GM18519 (cell line): ENCODE measurements at regions not wholly inside any gene's neighbourhood (a gene's known extent, or its start where the extent isn't known, plus 50 kb on each side); places are given as distances from the start of the nearest gene placed in this dataset.
"Not testable (repeated sequence)": the region's sequence is repeated elsewhere in the genome, so short reads cannot be mapped to it uniquely, and the experiment has no call there.

Source experiments
- ATAC-seq: cut with Tn5 transposase; IDR thresholded peaks from one replicate; pipeline ENCODE4 v1.9.1; 2021; ENCODE audit warnings: mild to moderate bottlenecking, moderate library complexity; ENCODE audit not compliant: unreplicated experiment, low FRiP score

- ATAC-seq = no peak
Observed at GRCh38 chr2:241981076-241981700, 111.7 kb downstream of the RTP5 start.

GRCh38 chr2:241982706-241983570 lies 113.4 kb downstream of the RTP5 start:
- ATAC-seq = no peak

GRCh38 chr2:241983571-241984270 lies 114.2 kb downstream of the RTP5 start:
- ATAC-seq = no peak

GRCh38 chr2:241984271-241984655 lies 114.7 kb downstream of the RTP5 start:
- ATAC-seq = no peak

- no peak for ATAC-seq
Observed at GRCh38 chr2:241984658-241985057, 115.1 kb downstream of the RTP5 start.

GRCh38 chr2:241985161-241985985 lies 115.8 kb downstream of the RTP5 start:
- ATAC-seq = not testable (repeated sequence)

GRCh38 chr2:241985986-241986329 lies 116.4 kb downstream of the RTP5 start:
- no peak for ATAC-seq

GRCh38 chr2:241986836-241987641 lies 117.5 kb downstream of the RTP5 start:
- ATAC-seq = no peak

GRCh38 chr2:241987726-241988125 lies 118.2 kb downstream of the RTP5 start:
- ATAC-seq = no peak

GRCh38 chr2:241988146-241988545 lies 118.6 kb downstream of the RTP5 start:
- no peak for ATAC-seq

GRCh38 chr2:241989074-241989473 lies 119.5 kb downstream of the RTP5 start:
- ATAC-seq = no peak

GRCh38 chr2:241990466-241990865 lies 120.9 kb downstream of the RTP5 start:
- no peak for ATAC-seq

GRCh38 chr2:241991299-241991698 lies 121.8 kb downstream of the RTP5 start:
- no peak for ATAC-seq

- no peak for ATAC-seq
Observed at GRCh38 chr2:241992753-241993152, 123.2 kb downstream of the RTP5 start.

GRCh38 chr2:241993386-241994005 lies 124.0 kb downstream of the RTP5 start:
- no peak for ATAC-seq

GRCh38 chr2:241994086-241994485 lies 124.6 kb downstream of the RTP5 start:
- ATAC-seq = no peak

GRCh38 chr2:241994556-241995213 lies 125.2 kb downstream of the RTP5 start:
- no peak for ATAC-seq

- no peak for ATAC-seq
Observed at GRCh38 chr2:241996100-241996499, 126.6 kb downstream of the RTP5 start.

- no peak for ATAC-seq
Observed at GRCh38 chr2:241997017-241997416, 127.5 kb downstream of the RTP5 start.
